H9 (cell line): ENCODE measurements at regions not wholly inside any gene's neighbourhood (a gene's known extent, or its start where the extent isn't known, plus 50 kb on each side); places are given as distances from the start of the nearest gene placed in this dataset.

Source experiments
- DNase-seq: peaks from one replicate; pipeline ENCODE4 v3.0.0-alpha.2; 2017
- H2AFZ ChIP-seq: one replicate; pipeline ENCODE4 v1.6.1; 2013; ENCODE audit warnings: mild to moderate bottlenecking, low read length, control low read depth, moderate library complexity
- H2AK5ac ChIP-seq: 2 replicates; pipeline ENCODE4 v1.6.1; 2013; ENCODE audit warnings: low read length, control low read depth, mixed read lengths; ENCODE audit not compliant: insufficient read length
- H2BK120ac ChIP-seq: one replicate; pipeline ENCODE4 v1.6.1; 2013; ENCODE audit warnings: low read depth, mild to moderate bottlenecking, low read length, control low read depth, inconsistent platforms; ENCODE audit not compliant: poor library complexity, severe bottlenecking
- H2BK12ac ChIP-seq: 2 replicates; pipeline ENCODE4 v1.6.1; 2013; ENCODE audit warnings: low read length, control low read depth, mixed read lengths, low read depth; ENCODE audit not compliant: insufficient read length
- H2BK15ac ChIP-seq: 2 replicates; pipeline ENCODE4 v1.6.1; 2013; ENCODE audit warnings: low read depth, low read length, control low read depth
- H2BK20ac ChIP-seq: one replicate; pipeline ENCODE4 v1.6.1; 2013; ENCODE audit warnings: low read depth, mild to moderate bottlenecking, low read length, control low read depth, inconsistent platforms; ENCODE audit not compliant: poor library complexity, severe bottlenecking
- H2BK5ac ChIP-seq: 2 replicates; pipeline ENCODE4 v1.6.1; 2013; ENCODE audit warnings: low read length, control low read depth, mixed read lengths; ENCODE audit not compliant: insufficient read length
- H3K14ac ChIP-seq: 2 replicates; pipeline ENCODE4 v1.6.1; 2013; ENCODE audit warnings: low read length, control low read depth; ENCODE audit not compliant: insufficient read depth
- H3K18ac ChIP-seq: 2 replicates; pipeline ENCODE4 v1.6.1; 2013; ENCODE audit warnings: low read depth, mild to moderate bottlenecking, mixed read lengths, low read length, control low read depth; ENCODE audit not compliant: insufficient read length
- H3K23ac ChIP-seq: 2 replicates; pipeline ENCODE4 v1.6.1; 2013; ENCODE audit warnings: low read length, control low read depth, mixed read lengths, low read depth; ENCODE audit not compliant: insufficient read length
- H3K23me2 ChIP-seq: 2 replicates; pipeline ENCODE4 v1.6.1; 2013; ENCODE audit warnings: low read depth, mild to moderate bottlenecking, mixed read lengths, low read length, control low read depth; ENCODE audit not compliant: insufficient read length, poor library complexity, severe bottlenecking
- H3K27ac ChIP-seq: 2 replicates; pipeline ENCODE4 v1.5.1; 2013; ENCODE audit warnings: low read length, control low read depth, mixed read lengths, low read depth; ENCODE audit not compliant: insufficient read length
- H3K27me3 ChIP-seq: 2 replicates; pipeline ENCODE4 v1.6.1; 2013; ENCODE audit warnings: low read length, control low read depth, inconsistent platforms; ENCODE audit not compliant: insufficient read depth
- H3K4ac ChIP-seq: 2 replicates; pipeline ENCODE4 v1.6.1; 2013; ENCODE audit warnings: low read depth, mild to moderate bottlenecking, control low read depth, inconsistent platforms, low read length, moderate library complexity
- H3K4me1 ChIP-seq: 2 replicates; pipeline ENCODE4 v1.6.1; 2013; ENCODE audit warnings: low read length, control low read depth, inconsistent platforms; ENCODE audit not compliant: insufficient read depth
- H3K4me2 ChIP-seq: 2 replicates; pipeline ENCODE4 v1.6.1; 2013; ENCODE audit warnings: low read length, control low read depth, mixed read lengths; ENCODE audit not compliant: insufficient read length, insufficient read depth
- H3K56ac ChIP-seq: 2 replicates; pipeline ENCODE4 v1.6.1; 2013; ENCODE audit warnings: low read depth, mild to moderate bottlenecking, mixed read lengths, low read length, control low read depth; ENCODE audit not compliant: insufficient read length
- H3K79me1 ChIP-seq: 2 replicates; pipeline ENCODE4 v1.6.1; 2013; ENCODE audit warnings: low read depth, mild to moderate bottlenecking, moderate library complexity, low read length, control low read depth, inconsistent platforms; ENCODE audit not compliant: insufficient read depth, poor library complexity, severe bottlenecking
- H3K79me2 ChIP-seq: 2 replicates; pipeline ENCODE4 v1.6.1; 2013; ENCODE audit warnings: low read length, control low read depth, inconsistent platforms; ENCODE audit not compliant: insufficient read depth
- H3K9ac ChIP-seq: 2 replicates; pipeline ENCODE4 v1.6.1; 2013; ENCODE audit warnings: low read length, control low read depth, mixed read lengths; ENCODE audit not compliant: insufficient read length; ENCODE audit errors: extremely low read depth
- H3K9me3 ChIP-seq: one replicate; pipeline ENCODE4 v1.6.1; 2013; ENCODE audit warnings: low read depth, low read length, inconsistent platforms; ENCODE audit not compliant: control insufficient read depth
- H3T11ph ChIP-seq: one replicate; pipeline ENCODE4 v1.6.1; 2013; ENCODE audit warnings: mild to moderate bottlenecking, low read length, control low read depth, inconsistent platforms
- H4K20me1 ChIP-seq: one replicate; pipeline ENCODE4 v1.6.1; 2013; ENCODE audit not compliant: control insufficient read depth, insufficient read length, insufficient read depth
- H4K5ac ChIP-seq: 2 replicates; pipeline ENCODE4 v1.6.1; 2013; ENCODE audit warnings: low read depth, mild to moderate bottlenecking, mixed read lengths, low read length, control low read depth; ENCODE audit not compliant: insufficient read length
- H4K8ac ChIP-seq: replicated peaks from 2 replicates; pipeline ENCODE4 v1.6.1; 2013; ENCODE audit warnings: low read length, control low read depth, mixed read lengths, low read depth; ENCODE audit not compliant: insufficient read length
- H4K91ac ChIP-seq: 2 replicates; pipeline ENCODE4 v1.6.1; 2013; ENCODE audit warnings: low read depth, mild to moderate bottlenecking, moderate library complexity, mixed read lengths, low read length, control low read depth; ENCODE audit not compliant: insufficient read length
- H3K27ac Mint-ChIP-seq, 3 experiments: 2 replicates in 2 of 3; 3 replicates in 1 of 3; pipeline ENCODE4 v1.8.0; 2020 to 2021; ENCODE audit warnings: mixed read lengths in 3 of 3, mild to moderate bottlenecking in 1 of 3, moderate library complexity in 1 of 3
- H3K27me3 Mint-ChIP-seq: 2 replicates; pipeline ENCODE4 v1.8.0; 2021; ENCODE audit warnings: low read depth, mild to moderate bottlenecking, moderate library complexity, mixed read lengths
- H3K36me3 Mint-ChIP-seq, 3 experiments: 2 replicates in 2 of 3; 3 replicates in 1 of 3; pipeline ENCODE4 v1.8.0; 2020 to 2021; ENCODE audit warnings: low read depth in 3 of 3, mixed read lengths in 3 of 3; ENCODE audit not compliant: insufficient read depth in 1 of 3
- H3K4me1 Mint-ChIP-seq, 2 experiments: 2 replicates each; pipeline ENCODE4 v1.8.0; 2020; ENCODE audit warnings: mixed read lengths in 2 of 2
- H3K4me3 Mint-ChIP-seq, 2 experiments: 2 replicates in 1 of 2; 3 replicates in 1 of 2; pipeline ENCODE4 v1.8.0; 2020 to 2021; ENCODE audit warnings: mild to moderate bottlenecking in 2 of 2, mixed read lengths in 2 of 2, moderate library complexity in 1 of 2
- H3K9me3 Mint-ChIP-seq, 2 experiments: 2 replicates in 1 of 2; 3 replicates in 1 of 2; pipeline ENCODE4 v1.8.0; 2020; ENCODE audit warnings: mild to moderate bottlenecking in 2 of 2, mixed read lengths in 2 of 2, moderate library complexity in 1 of 2
- CTCF ChIP-seq: fragments of 200-600 bp; sonication (generic); conservative IDR thresholded peaks from 3 replicates; pipeline ENCODE4 v1.8.0; 2021; ENCODE audit warnings: antibody characterized with exemption, mild to moderate bottlenecking
- WGBS: extraction: QIAGEN DNeasy Blood & Tissue Kit; methylation state at CpG from one replicate; pipeline ENCODE4 v1.1.7; 2013; ENCODE audit warnings: missing lambda C conversion rate, low lambda C conversion rate, mixed read lengths; ENCODE audit not compliant: insufficient read length; ENCODE audit errors: extremely low coverage; 5-methylcytosine and 5-hydroxymethylcytosine counted together

GRCh38 chr2:238771639-238772038, 76.2 kb upstream of the TWIST2 start:
- H3K9me3 ChIP-seq, result no peaks in the 10 kb centered on the region
- peaks cover 67% of the 10 kb centered on the region for H3K27me3 Mint-ChIP-seq
- H3T11ph ChIP-seq, result no peak overlapping the region
- no peaks in the 10 kb centered on the region for H3K79me2 ChIP-seq
- no peaks in the 10 kb centered on the region; the same call in 1 of the 2 replicates for H3K27me3 ChIP-seq
- H3K4me1 Mint-ChIP-seq, result peaks cover 5 to 12% of the 10 kb centered on the region in 2 experiments; a peak in 3 of 4 replicates
- H4K20me1 ChIP-seq, result no peaks in the 10 kb centered on the region
- H2AFZ ChIP-seq, result no peak overlapping the region
- H3K23me2 ChIP-seq, result no peaks in the 10 kb centered on the region
- H3K36me3 Mint-ChIP-seq, result no peaks in the 10 kb centered on the region
- H3K27ac Mint-ChIP-seq, result peak overlapping the region in 1 of 3 experiments; percentile 10; a peak in 2 of 7 replicates
- TF ChIP-seq CTCF, result no peak
- H3K4me2 ChIP-seq, result no peak overlapping the region
- no peak overlapping the region for H3K14ac ChIP-seq
- no peaks in the 10 kb centered on the region for H3K4me1 ChIP-seq
- H3K9ac ChIP-seq, result no peak overlapping the region
- DNase-seq, result no peak
- no peak overlapping the region for H3K56ac ChIP-seq
- no peak overlapping the region for H2BK20ac ChIP-seq
- H4K91ac ChIP-seq, result no peak overlapping the region
- no peak overlapping the region for H3K18ac ChIP-seq
- no CpG with 5 or more reads among the region's 15 CpGs for WGBS
- H2BK5ac ChIP-seq, result no peak overlapping the region
- no peak overlapping the region for H3K27ac ChIP-seq
- no peak overlapping the region for H3K4me3 Mint-ChIP-seq
- no peak overlapping the region for H3K23ac ChIP-seq
- no peak overlapping the region for H2BK15ac ChIP-seq
- no peak overlapping the region for H4K8ac ChIP-seq
- no peak overlapping the region for H4K5ac ChIP-seq
- no peak overlapping the region for H2BK120ac ChIP-seq
- H3K9me3 Mint-ChIP-seq, result peaks cover 0 to 3% of the 10 kb centered on the region in 2 experiments; a peak in 2 of 5 replicates
- H2BK12ac ChIP-seq, result no peak overlapping the region
- H3K4ac ChIP-seq, result no peak overlapping the region
- no peak overlapping the region for H2AK5ac ChIP-seq
- H3K79me1 ChIP-seq, result no peaks in the 10 kb centered on the region
